ENCODE measurements at regions not wholly inside any gene's neighbourhood (a gene's known extent, or its start where the extent isn't known, plus 50 kb on each side); places are given as distances from the start of the nearest gene placed in this dataset.
"Not testable (repeated sequence)": the region's sequence is repeated elsewhere in the genome, so short reads cannot be mapped to it uniquely, and the experiment has no call there.

- not testable (repeated sequence) for H3K9ac ChIP-seq (ENCODE audit: low read length); H3K27me3 ChIP-seq (ENCODE audit: low read length); H3F3A ChIP-seq (ENCODE audit: insufficient read depth); H3K9me3 ChIP-seq (ENCODE audit: insufficient read depth, low read length); H3K4me3 ChIP-seq (ENCODE audit: insufficient read depth, low read length, poor library complexity, severe bottlenecking); H3K36me3 ChIP-seq (ENCODE audit: low read length); H3K9me2 ChIP-seq (replicated peaks; ENCODE audit: insufficient read depth, low read length); H2AFZ ChIP-seq (ENCODE audit: low read depth, low read length, severe bottlenecking); H3K27ac ChIP-seq (ENCODE audit: low read depth, low read length); H4K20me1 ChIP-seq (ENCODE audit: low read depth, low read length); H3K79me2 ChIP-seq (ENCODE audit: insufficient read depth, low read length); H3K4me2 ChIP-seq (ENCODE audit: low read depth, low read length, poor library complexity, severe bottlenecking)
Measured at GRCh38 chr2:242113492-242113891, 244.0 kb downstream of the RTP5 start.

GRCh38 chr2:242116676-242117075 lies 247.1 kb downstream of the RTP5 start:
- not testable (repeated sequence) for H4K20me1 ChIP-seq (ENCODE audit: low read depth, low read length); H3K9ac ChIP-seq (ENCODE audit: low read length); H3K27ac ChIP-seq (ENCODE audit: low read depth, low read length); H3K36me3 ChIP-seq (ENCODE audit: low read length); H3K4me2 ChIP-seq (ENCODE audit: low read depth, low read length, poor library complexity, severe bottlenecking); H3K9me2 ChIP-seq (replicated peaks; ENCODE audit: insufficient read depth, low read length); H3K79me2 ChIP-seq (ENCODE audit: insufficient read depth, low read length); H3K27me3 ChIP-seq (ENCODE audit: low read length); H2AFZ ChIP-seq (ENCODE audit: low read depth, low read length, severe bottlenecking); H3K4me3 ChIP-seq (ENCODE audit: insufficient read depth, low read length, poor library complexity, severe bottlenecking); H3F3A ChIP-seq (ENCODE audit: insufficient read depth); H3K9me3 ChIP-seq (ENCODE audit: insufficient read depth, low read length)

GRCh38 chr2:242117305-242117704 lies 247.8 kb downstream of the RTP5 start:
- H3K9ac ChIP-seq (ENCODE audit: low read length); H3K36me3 ChIP-seq (ENCODE audit: low read length); H3K27me3 ChIP-seq (ENCODE audit: low read length); H2AFZ ChIP-seq (ENCODE audit: low read depth, low read length, severe bottlenecking); H3K27ac ChIP-seq (ENCODE audit: low read depth, low read length); H4K20me1 ChIP-seq (ENCODE audit: low read depth, low read length); H3K9me3 ChIP-seq (ENCODE audit: insufficient read depth, low read length); H3K4me3 ChIP-seq (ENCODE audit: insufficient read depth, low read length, poor library complexity, severe bottlenecking); H3K4me2 ChIP-seq (ENCODE audit: low read depth, low read length, poor library complexity, severe bottlenecking); H3K79me2 ChIP-seq (ENCODE audit: insufficient read depth, low read length); H3K9me2 ChIP-seq (replicated peaks; ENCODE audit: insufficient read depth, low read length); H3F3A ChIP-seq (ENCODE audit: insufficient read depth): not testable (repeated sequence)

DNA sequence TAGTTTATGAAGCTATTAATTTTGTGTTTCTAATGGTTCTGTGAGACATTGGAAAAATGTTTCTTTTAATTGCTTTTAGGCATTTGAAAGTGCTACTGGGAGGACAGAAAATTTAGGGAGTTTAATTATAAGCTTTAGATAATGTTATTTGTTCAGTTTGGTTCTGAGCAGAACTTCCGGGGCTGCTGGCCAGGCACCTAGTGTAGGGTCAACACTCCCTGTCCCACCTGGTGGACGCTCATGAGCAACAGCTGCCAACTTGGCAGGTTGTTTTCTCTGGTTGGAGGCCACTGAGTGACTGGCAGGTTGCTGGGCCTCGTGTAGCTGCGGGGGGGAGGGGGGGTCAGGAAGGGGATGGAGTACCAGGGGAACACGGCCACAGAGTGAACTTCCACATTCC lies 250.2 kb downstream of the RTP5 start:
- H3K4me3 ChIP-seq (ENCODE audit: insufficient read depth, low read length, poor library complexity, severe bottlenecking); H3K9me2 ChIP-seq (replicated peaks; ENCODE audit: insufficient read depth, low read length); H2AFZ ChIP-seq (ENCODE audit: low read depth, low read length, severe bottlenecking); H3K4me2 ChIP-seq (ENCODE audit: low read depth, low read length, poor library complexity, severe bottlenecking); H3K36me3 ChIP-seq (ENCODE audit: low read length); H3K9me3 ChIP-seq (ENCODE audit: insufficient read depth, low read length); H4K20me1 ChIP-seq (ENCODE audit: low read depth, low read length); H3K9ac ChIP-seq (ENCODE audit: low read length); H3K27ac ChIP-seq (ENCODE audit: low read depth, low read length); H3K79me2 ChIP-seq (ENCODE audit: insufficient read depth, low read length); H3F3A ChIP-seq (ENCODE audit: insufficient read depth); H3K27me3 ChIP-seq (ENCODE audit: low read length): not testable (repeated sequence)

DNA sequence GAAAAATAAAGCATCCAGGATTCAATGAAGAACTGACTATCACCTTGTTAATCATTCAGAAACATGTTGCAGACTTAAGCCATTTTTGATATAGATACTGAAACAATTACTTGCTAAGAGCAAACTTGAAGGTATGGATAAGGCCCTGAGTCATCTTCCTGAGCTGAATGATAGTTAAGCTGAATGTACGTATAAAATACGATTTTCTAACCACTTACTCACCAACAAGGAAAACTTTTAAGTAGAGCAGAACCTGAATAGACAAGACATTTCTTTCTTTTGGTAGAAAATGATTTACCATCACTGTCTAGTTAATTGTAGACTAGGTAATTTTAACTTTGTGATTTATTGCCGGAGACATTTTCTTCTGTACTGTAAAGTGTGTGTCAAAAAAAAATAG lies 261.2 kb downstream of the RTP5 start:
- not testable (repeated sequence) for H4K20me1 ChIP-seq (ENCODE audit: low read depth, low read length); H2AFZ ChIP-seq (ENCODE audit: low read depth, low read length, severe bottlenecking); H3K27me3 ChIP-seq (ENCODE audit: low read length); H3K27ac ChIP-seq (ENCODE audit: low read depth, low read length); H3K4me3 ChIP-seq (ENCODE audit: insufficient read depth, low read length, poor library complexity, severe bottlenecking); H3K9ac ChIP-seq (ENCODE audit: low read length); H3K9me3 ChIP-seq (ENCODE audit: insufficient read depth, low read length); H3K9me2 ChIP-seq (replicated peaks; ENCODE audit: insufficient read depth, low read length); H3K4me2 ChIP-seq (ENCODE audit: low read depth, low read length, poor library complexity, severe bottlenecking); H3K79me2 ChIP-seq (ENCODE audit: insufficient read depth, low read length); H3F3A ChIP-seq (ENCODE audit: insufficient read depth); H3K36me3 ChIP-seq (ENCODE audit: low read length)

DNA sequence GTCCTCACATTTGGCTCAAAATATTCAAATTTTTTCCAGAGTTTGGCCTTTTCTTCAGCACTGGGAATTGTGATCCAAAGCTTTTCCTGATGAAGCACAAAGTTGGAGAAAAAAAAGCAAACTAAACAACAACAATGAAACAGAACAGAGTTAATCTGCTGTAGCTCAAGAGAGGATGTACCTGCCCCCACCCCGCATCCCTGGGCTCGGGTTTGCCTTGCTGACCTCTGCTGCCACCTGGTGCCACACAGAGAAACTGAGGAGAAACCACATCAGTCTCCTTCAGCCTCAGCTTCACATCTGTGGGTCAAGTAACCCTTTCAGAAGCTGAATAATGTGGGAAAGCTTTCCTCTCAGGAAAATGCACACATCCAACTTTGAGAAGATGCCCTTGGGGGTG lies 290.4 kb downstream of the RTP5 start:
- H3K79me2 ChIP-seq (ENCODE audit: insufficient read depth, low read length); H3K9me3 ChIP-seq (ENCODE audit: insufficient read depth, low read length); H3K4me3 ChIP-seq (ENCODE audit: insufficient read depth, low read length, poor library complexity, severe bottlenecking); H2AFZ ChIP-seq (ENCODE audit: low read depth, low read length, severe bottlenecking); H3K36me3 ChIP-seq (ENCODE audit: low read length); H4K20me1 ChIP-seq (ENCODE audit: low read depth, low read length); H3K9ac ChIP-seq (ENCODE audit: low read length); H3K27me3 ChIP-seq (ENCODE audit: low read length); H3K4me2 ChIP-seq (ENCODE audit: low read depth, low read length, poor library complexity, severe bottlenecking); H3K27ac ChIP-seq (ENCODE audit: low read depth, low read length); H3K9me2 ChIP-seq (replicated peaks; ENCODE audit: insufficient read depth, low read length); H3F3A ChIP-seq (ENCODE audit: insufficient read depth): not testable (repeated sequence)

DNA sequence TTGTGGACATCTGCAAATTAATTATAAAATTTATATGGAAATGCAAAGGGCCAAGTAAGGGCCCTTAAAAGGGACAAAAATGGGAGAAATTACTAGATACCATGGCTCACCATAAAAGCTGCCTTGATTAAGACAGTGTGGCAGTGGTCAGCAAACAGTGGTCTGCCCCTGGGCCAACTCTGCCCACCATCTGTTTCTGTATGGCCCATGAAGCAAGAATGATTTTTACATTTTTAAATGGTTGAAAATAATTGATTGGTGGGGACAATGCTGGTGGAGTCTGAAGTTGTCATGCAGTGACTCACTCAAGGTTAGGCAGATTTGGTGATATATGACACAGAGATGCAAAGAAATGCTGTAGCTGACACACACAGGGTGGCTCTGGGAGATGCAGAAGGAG lies 295.6 kb downstream of the RTP5 start:
- not testable (repeated sequence) for H3K4me2 ChIP-seq (ENCODE audit: low read depth, low read length, poor library complexity, severe bottlenecking); H3K4me3 ChIP-seq (ENCODE audit: insufficient read depth, low read length, poor library complexity, severe bottlenecking); H3F3A ChIP-seq (ENCODE audit: insufficient read depth); H3K36me3 ChIP-seq (ENCODE audit: low read length); H3K9me2 ChIP-seq (replicated peaks; ENCODE audit: insufficient read depth, low read length); H4K20me1 ChIP-seq (ENCODE audit: low read depth, low read length); H3K9me3 ChIP-seq (ENCODE audit: insufficient read depth, low read length); H2AFZ ChIP-seq (ENCODE audit: low read depth, low read length, severe bottlenecking); H3K9ac ChIP-seq (ENCODE audit: low read length); H3K79me2 ChIP-seq (ENCODE audit: insufficient read depth, low read length); H3K27ac ChIP-seq (ENCODE audit: low read depth, low read length); H3K27me3 ChIP-seq (ENCODE audit: low read length)

DNA sequence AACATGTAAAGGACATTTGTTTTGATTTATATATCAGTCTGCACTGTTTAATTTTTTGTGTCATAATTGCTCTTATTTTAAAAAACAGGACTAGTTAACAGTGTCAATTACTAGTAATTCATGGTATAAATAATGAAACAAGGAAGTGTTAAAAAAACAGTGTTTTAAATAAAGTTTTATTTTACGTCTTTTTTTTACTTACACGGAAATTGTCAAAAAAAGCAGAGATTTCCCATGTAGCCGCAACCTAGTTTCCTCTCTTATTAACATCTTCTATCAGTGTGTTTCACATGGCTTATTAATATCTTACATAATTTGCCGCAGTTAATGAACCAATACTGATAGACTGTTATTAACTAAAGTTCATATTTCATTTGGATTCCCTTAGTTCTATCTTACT lies 301.8 kb downstream of the RTP5 start:
- H3K36me3 ChIP-seq (ENCODE audit: low read length); H3K9me3 ChIP-seq (ENCODE audit: insufficient read depth, low read length); H3K9ac ChIP-seq (ENCODE audit: low read length); H3K27ac ChIP-seq (ENCODE audit: low read depth, low read length); H3K79me2 ChIP-seq (ENCODE audit: insufficient read depth, low read length); H2AFZ ChIP-seq (ENCODE audit: low read depth, low read length, severe bottlenecking); H4K20me1 ChIP-seq (ENCODE audit: low read depth, low read length); H3K4me2 ChIP-seq (ENCODE audit: low read depth, low read length, poor library complexity, severe bottlenecking); H3K9me2 ChIP-seq (replicated peaks; ENCODE audit: insufficient read depth, low read length); H3K27me3 ChIP-seq (ENCODE audit: low read length); H3F3A ChIP-seq (ENCODE audit: insufficient read depth); H3K4me3 ChIP-seq (ENCODE audit: insufficient read depth, low read length, poor library complexity, severe bottlenecking): not testable (repeated sequence)

All from SU-DHL-6 (cell line).